ENCODE measurements at regions not wholly inside any gene's neighbourhood (a gene's known extent, or its start where the extent isn't known, plus 50 kb on each side); places are given as distances from the start of the nearest gene placed in this dataset.
"Not testable (repeated sequence)": the region's sequence is repeated elsewhere in the genome, so short reads cannot be mapped to it uniquely, and the experiment has no call there.

GRCh38 chr1:181202986-181203555 is 114.6 kb downstream of the IER5 start:
- DNase-seq: no peak

GRCh38 chr1:181204530-181204929 is 116.0 kb downstream of the IER5 start:
- no peak for DNase-seq

- DNase-seq: no peak
Measured at GRCh38 chr1:181205901-181206300, 117.4 kb downstream of the IER5 start.

- DNase-seq: no peak
Measured at GRCh38 chr1:181206513-181206912, 118.0 kb downstream of the IER5 start.

- no peak for DNase-seq
Measured at GRCh38 chr1:181206979-181207790, 118.7 kb downstream of the IER5 start.

GRCh38 chr1:181208083-181208482 is 119.6 kb downstream of the IER5 start:
- DNase-seq: no peak

- no peak for DNase-seq
Measured at GRCh38 chr1:181208967-181209366, 120.5 kb downstream of the IER5 start.

DNA sequence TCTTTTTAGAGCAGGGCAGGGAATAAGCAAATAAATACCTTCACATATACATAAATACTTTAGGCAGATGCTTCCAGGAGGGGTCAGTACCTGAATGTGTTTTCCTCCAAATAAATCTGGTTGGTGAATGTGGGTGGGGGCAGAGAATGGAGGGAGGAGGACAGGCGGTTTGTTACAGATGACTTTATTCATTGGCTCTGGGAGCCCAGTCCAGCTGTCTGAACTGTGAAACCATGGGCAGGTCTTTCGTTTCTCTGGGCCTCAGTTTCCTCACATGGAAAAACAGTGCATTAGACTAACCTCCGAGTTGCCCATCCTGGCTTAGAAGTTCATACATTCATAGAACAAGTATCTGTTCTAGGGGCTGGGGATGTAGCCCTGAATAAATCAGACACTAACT is 124.6 kb downstream of the IER5 start:
- DNase-seq: no peak

GRCh38 chr1:181216591-181216994 is 128.1 kb downstream of the IER5 start:
- no peak for DNase-seq

- DNase-seq: no peak
Measured at GRCh38 chr1:181219938-181220337, 131.4 kb downstream of the IER5 start.

- DNase-seq: no peak
Measured at GRCh38 chr1:181221078-181221477, 132.6 kb downstream of the IER5 start.

DNA sequence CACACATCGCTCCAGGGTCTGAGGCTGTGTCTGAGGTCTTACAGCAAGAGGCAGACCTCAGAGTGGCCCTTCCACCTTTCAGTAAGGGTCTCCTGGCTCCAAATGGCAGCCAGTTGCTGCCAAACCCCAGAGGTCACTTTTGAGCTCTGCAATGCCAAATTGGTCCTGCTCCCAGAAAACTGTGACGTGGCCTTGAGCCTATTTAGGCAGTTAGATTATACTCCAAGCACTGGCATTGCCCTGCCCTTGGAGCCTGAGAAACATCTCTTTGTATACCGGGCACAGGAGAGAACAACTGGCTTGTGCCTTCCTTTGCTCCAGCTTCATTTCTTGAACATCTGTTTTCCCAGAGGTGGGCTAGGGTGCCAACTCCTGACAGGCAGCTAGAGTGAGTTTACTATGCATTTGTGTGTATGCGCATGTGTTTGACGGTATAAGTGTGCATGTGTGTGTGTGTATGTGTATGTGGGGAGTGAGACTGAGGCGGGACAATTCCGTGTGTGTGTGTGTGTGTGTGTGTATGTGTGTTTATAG is 134.5 kb downstream of the IER5 start:
- no peak for DNase-seq

DNA sequence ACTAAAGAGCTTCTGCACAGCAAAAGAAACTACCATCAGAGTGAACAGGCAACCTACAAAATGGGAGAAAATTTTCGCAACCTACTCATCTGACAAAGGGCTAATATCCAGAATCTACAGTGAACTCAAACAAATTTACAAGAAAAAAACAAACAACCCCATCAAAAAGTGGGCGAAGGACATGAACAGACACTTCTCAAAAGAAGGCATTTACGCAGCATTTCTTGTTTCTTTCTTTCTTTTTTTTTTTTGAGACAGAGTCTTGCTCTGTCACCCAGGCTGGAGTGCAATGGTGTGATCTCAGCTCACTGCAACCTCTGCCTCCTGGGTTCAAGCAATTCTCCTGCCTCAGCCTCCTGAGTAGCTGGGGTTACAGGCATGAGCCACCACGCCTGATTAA is 138.2 kb downstream of the IER5 start:
- not testable (repeated sequence) for DNase-seq

GRCh38 chr1:181239086-181239485 is 150.6 kb downstream of the IER5 start:
- no peak for DNase-seq

- DNase-seq: not testable (repeated sequence)
Measured at GRCh38 chr1:181246320-181246719, 157.8 kb downstream of the IER5 start.

DNA sequence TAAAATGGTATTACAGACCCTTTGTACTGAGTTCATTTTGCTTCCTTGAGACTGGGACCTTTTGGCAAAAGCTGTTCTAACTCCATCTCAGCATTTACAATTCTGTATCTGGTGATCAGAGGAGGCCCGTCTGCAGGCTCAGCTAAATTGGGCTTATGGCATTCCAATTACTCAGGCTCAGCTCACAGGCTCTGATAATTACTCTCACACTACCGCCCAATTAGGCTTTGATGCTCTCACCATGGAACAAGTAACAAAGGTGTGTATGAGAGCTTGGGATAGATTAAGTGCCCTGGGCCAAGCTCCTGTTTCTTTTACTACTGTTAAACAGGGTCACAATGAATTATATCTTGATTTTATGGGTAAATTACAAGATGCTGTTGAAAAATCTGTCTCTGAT is 159.9 kb downstream of the IER5 start:
- DNase-seq: not testable (repeated sequence)

GRCh38 chr1:181249186-181249585 is 160.7 kb downstream of the IER5 start:
- DNase-seq: no peak

GRCh38 chr1:181250038-181250437 is 161.5 kb downstream of the IER5 start:
- DNase-seq: no peak

DNA sequence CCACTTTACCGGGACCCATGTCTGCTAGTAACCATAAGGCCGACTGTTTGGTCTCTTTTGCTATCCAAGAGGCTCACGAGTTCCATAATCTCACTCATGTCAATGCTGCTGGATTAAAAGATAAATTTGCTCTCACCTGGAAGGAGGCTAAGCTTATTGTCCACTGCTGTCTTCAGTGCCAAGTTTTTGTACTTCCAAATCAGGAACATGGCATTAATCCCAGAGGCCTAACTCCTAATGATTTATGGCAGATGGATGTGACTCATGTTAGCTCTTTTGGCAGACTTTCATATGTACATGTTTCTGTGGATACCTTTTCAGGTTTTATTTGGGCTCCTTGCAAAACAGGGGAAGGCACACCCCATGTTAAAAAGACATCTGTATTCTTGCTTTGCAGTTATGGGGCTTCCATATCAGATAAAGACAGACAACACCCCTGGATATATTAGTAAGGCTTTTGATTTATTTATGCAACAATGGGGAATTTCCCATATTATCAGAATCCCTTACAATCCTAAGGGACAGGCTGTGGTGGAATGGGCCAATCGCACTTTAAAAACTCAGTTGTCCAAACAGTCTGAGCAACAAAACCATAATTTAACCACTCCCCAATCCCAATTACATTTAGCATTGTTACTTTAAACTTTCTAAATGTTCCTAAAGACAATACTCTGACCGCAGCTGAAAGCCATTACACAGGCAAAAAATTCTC is 162.7 kb downstream of the IER5 start:
- no peak for DNase-seq

- DNase-seq: no peak
Measured at GRCh38 chr1:181251713-181252075, 163.2 kb downstream of the IER5 start.

DNA sequence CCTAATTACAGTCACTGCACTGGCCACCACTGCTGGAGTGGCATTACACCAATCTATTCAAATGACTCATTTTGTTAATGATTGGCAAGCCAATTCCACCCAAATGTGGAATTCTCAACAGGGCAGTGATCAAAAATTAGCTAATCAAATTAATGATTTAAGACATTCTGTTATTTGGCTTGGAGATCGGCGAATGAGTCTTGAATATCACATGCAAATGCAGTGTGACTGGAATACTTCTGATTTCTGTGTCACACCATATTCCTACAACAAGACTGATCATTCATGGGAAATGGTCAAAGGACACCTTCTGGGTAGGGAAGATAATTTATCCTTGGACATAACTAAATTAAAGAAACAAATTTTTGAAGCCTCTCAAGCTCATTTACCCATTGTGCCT is 165.1 kb downstream of the IER5 start:
- not testable (repeated sequence) for DNase-seq

GRCh38 chr1:181255270-181255929 is 166.9 kb downstream of the IER5 start:
- no peak for DNase-seq

DNA sequence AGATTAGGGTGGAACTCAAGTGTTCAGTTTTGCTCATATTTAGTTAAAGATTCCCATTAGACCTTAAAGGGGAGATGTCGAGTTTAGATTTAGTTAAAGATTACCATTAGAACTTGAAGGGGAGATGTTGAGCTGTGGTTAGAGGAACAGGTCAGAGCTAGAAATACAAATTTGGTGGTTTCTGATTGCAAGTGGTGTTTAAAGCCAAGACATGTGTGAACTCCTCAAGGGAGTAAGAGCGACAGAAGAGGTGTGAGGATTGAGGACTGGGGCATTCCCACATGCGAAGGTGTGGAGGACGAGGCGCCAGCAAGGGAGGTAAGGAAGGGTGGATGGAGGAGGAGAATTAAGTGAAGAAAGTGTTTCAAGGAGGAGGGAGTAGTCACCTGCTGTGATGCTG is 168.6 kb downstream of the IER5 start:
- DNase-seq: no peak

All from hindlimb muscle (tissue), 1 donor.